Activated T-cell treated with anti-CD3 and anti-CD28 coated beads for 24 hours (primary cell): ENCODE measurements at regions not wholly inside any gene's neighbourhood (a gene's known extent, or its start where the extent isn't known, plus 50 kb on each side); places are given as distances from the start of the nearest gene placed in this dataset.

Source experiments
- DNase-seq: peaks from one replicate; pipeline ENCODE4 v3.0.0-alpha.2; 2020; ENCODE audit warnings: low read depth

DNA sequence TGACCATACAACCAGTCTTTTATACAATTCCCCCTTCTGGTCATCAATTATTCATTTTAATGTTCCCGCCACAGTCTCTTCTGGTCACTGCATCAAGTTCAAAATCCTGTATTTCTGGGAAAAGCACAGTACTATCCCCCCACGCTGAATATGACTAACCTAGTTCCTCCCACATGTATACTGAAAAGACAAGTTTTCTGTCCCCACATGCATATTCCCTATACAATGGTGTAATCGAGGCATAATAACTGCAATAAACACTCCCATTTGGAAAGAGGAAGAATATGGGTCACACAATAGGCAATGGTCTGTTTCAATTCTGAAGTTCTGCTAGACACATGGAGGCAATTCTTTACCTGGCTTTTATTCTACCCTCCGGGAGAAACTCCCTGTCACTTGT is 344.9 kb downstream of the EFNA5 start:
- DNase-seq, result no peak

DNA sequence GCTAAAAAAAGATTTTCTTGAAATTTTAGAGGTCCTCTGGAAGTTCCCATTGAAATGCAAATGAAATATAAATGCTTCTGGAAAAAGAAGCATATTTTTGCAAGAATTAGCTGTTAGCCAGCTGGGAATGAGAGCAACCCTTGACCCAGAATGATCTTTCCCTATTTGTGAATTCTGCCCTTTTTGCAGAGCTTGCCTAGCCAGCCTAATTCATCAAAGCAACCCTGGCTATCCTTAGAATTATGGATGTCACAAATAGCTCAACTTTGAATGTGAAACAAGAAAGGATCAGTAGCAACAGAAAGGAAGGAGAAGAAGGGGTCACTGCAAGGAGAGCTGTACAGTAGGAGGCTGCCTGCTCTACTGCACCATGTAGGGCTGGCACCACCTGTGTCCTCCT is 345.9 kb downstream of the EFNA5 start:
- no peak for DNase-seq

DNA sequence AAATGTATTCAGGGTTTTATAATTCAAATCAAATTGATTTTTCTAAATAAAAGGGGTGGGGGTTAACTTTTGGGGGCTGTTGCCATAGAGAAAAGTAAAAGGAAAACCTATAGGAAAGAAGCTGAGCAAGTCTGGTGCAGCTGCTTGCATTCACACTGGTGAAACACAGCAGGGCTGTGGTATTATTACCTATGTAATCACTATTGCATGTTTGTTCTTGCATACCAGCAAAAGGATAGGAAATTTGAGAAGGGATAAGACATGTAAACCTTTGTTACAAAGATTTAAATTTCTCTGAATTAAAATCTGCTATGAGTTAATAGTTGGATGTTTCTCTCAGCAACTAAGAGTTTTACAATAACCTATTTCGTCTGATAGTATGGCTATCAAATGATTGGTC is 346.7 kb downstream of the EFNA5 start:
- no peak for DNase-seq

DNA sequence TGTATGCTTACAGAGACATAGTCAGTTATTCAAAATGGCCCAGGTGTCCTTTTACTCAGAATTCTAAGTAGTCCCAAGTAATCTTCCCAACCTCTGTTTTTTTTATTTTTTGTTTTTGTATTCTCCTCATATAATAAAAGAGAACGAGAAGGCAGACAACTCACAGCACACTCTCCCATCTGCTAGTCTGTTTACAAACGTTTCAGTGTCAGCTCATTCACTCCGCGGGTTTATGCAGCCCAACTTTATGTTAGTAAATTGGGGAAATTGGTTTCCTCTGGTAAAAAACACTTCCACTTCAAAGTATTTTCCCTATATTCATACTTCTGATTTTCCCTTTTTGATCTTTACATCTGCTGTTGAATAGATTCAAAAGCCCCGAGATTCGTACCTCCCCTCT is 347.2 kb downstream of the EFNA5 start:
- DNase-seq, result no peak

DNA sequence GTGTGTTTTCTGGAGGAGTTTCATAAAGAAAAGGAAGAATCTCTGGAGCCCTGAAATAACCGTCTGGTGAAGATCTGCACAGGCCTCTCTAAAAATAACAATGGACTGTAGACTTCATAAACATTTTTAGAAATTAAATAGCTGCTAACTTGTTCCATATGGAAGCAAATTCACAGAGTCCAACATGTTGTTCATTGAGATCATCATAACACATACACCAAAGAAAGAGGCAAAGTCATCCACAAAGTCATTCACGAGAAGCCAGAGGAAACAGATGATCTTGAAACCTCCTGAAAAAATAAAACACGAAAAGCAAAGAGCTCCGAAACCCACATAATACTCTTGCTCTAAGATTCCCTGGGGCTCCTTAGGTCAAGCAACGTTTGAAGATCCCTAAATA is 347.8 kb downstream of the EFNA5 start:
- DNase-seq, result no peak

DNA sequence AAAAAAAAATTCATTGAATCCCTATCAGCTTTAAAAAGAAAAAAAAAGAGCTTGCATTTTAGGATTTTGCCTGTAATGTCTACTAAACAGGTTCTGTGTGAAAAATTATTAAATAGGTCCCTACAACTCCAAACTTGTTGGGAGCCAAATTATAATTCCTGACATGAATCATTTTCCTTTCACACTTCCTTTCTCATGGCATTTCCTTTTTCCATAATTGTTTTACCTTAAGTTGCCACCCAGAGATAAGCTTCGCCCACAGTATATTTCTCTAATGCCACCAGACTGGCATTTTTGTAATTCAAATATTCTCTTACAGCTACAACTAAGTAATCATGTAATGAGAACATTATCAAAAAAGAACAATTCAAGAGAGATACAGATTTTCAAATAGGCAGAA is 348.8 kb downstream of the EFNA5 start:
- no peak for DNase-seq

DNA sequence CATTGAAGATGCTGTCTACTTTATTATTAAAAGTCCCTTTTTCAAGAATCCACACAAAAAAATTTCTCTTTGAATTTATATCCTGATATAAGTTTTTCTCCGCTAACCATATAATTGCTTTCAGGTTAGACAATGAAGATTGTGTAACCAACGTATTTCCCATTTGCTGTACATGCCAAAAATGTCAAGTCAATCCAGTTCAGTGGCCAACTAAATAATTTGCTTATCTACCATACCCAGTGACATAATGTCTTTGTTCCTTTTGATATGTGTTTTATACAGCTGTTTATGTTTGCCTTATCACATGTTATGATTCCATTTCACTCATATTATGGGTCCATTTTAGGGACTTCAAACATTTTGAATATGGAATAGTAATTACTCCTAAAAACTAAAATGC is 349.9 kb downstream of the EFNA5 start:
- DNase-seq, result no peak

DNA sequence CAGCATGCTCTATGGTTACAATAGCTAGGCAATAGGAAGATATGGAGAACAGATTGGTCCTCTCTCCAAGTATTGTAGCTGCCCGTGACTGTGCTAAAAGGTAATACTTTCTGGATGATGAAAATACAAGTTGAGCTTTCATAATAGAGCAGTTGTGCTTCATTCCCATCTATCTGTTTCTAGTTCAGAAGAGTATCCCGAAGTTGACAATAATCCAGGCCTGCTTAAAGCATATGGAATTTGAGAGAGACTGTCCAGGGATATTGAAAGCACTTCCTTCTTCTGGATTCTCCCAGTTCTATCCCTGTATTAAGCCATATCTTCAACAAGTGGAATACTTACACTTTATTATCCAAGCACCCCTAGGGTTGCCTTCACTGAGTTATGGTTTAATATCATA is 350.4 kb downstream of the EFNA5 start:
- no peak for DNase-seq

DNA sequence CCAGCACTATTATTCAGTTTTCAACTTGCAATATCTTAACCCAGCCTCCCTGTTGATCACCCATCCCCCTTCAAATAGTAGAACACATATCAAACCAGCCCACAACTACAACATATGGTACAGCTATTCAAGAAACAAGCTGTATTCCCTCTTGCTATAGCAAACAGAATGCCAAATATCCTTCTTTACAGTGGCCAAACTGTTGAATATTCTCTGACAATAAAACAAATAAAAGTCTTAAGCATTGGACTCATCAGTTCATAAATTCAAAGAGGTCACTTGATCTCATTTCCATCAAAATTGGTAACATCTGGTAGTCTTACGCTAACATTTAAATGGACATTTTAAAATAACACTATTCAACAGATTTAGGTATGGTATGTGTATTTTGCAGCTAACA is 350.8 kb downstream of the EFNA5 start:
- DNase-seq, result no peak

DNA sequence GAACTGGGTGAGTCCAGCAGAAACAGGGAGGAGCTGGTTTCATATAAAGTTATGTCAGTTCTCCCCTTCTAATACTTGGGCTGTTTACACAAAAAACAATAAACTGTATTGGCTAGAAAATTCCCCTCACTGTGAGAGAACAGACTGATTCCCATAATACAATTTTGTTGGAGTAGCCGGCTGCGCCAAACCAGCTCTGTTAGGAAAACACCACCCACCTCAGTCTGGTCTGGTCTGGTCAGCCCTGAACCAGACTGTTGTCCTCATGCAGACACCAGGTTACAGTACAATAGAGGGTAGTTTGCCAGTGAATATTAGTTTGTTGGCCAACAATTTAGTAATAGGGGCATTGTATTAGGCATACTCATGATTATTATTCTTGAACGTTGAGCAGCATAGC is 356.4 kb downstream of the EFNA5 start:
- DNase-seq, result no peak

DNA sequence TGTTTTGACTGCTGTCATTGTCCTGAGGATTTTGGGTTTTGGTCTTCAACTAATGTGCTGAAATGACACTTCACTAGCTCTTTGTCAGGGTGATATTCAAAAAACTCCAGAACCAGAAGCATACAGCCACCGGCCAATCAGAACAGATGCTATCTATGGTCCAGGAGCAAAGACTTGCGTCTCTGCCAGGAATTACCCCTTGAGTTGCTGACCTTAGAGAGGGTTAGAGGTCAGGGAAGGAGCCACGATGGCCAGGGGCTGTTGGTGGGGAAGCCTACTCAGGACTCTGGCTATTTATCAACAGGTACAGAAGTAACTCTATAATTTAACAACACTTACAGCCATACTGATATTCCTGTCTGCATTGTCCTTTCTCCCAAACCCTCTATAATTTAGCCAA is 356.8 kb downstream of the EFNA5 start:
- DNase-seq, result no peak

DNA sequence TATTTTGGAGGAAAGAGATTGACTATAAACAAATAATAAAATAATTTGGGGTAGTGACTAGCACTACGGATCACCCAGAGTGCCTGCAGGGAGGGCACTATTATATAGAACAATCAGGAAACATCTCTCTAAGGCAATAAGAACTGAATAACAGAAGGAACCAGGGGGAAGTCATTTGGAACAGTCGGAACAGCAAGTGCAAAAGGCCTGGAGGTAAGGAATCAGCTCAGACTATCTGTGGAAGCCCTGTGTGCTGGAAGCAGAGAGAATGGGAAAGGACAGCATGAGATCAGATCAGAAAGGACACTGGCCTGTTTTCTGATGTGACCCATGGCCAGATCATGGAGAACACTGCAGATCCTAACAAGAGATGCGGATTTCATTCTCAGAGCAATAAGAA is 357.6 kb downstream of the EFNA5 start:
- DNase-seq, result no peak

DNA sequence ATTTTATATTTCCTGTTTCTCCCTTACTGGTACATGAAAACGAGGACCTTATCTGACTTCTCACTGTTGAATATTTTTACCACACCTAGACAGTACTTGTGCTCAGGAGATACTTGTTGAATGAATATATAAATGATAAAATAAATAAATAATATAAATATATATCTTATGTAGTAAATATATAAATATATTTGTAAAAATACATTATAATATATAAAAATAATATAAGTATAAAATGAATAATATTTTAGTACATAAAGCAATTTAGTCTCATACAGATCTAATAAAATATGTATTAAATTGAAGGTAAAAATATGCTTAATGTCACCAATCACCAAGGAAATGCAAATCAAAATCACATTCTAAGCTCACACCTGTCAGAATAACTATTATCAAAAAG is 360.6 kb downstream of the EFNA5 start:
- no peak for DNase-seq

DNA sequence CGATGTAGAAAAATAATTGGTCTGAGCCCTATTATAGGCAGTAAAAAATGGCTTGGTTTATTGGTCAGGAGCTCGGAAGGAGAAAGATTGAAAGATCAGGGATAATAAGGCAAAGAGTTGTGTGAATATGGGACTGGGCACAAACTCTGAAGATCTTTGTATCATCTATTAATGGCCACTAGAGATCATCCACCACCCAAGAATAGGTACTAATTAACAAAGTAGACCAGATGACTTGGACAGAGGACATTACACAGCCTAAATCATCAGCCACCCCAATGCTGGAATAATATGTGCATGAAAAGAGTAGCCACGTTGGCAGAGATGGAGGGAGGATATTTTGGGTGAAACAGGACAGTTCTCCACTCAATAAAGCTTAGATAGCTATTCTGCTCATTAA is 364.1 kb downstream of the EFNA5 start:
- no peak for DNase-seq

DNA sequence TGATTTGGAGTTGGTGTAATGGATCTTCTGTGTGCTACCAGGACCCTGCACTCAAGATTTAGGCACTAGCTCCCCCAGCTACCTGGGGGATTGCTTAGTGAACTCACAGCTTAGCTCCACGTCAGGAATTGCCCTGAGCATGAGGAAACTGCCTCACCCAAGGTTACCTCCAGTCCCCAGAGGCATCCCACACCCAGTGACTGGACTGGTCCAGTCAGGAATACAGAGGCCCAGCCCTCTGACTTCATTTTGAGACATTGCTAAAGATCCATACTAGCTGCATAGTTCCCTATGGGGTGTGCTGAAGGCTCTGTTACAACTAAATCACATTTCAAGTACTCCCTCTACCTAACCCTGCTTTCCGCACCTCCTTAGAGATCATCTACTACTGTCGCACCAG is 364.7 kb downstream of the EFNA5 start:
- DNase-seq, result no peak

DNA sequence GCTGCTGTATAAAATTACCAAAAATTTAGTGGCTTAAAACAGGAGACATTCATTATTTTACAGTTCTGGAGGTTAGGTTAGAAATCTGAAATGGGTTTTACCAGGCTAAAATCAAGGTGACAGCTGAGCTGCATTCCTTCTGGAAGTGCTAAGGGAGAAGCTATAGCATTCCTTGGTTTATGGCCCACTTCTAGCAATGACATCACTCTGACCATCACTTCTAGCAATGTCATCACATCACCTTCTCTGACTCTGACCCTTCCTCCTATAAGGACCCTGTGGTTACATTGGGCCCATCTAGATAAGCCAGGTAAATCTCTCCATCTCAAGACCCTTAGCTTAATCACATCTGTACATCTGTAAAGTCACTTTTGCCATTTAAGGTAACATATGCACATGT is 366.1 kb downstream of the EFNA5 start:
- no peak for DNase-seq

DNA sequence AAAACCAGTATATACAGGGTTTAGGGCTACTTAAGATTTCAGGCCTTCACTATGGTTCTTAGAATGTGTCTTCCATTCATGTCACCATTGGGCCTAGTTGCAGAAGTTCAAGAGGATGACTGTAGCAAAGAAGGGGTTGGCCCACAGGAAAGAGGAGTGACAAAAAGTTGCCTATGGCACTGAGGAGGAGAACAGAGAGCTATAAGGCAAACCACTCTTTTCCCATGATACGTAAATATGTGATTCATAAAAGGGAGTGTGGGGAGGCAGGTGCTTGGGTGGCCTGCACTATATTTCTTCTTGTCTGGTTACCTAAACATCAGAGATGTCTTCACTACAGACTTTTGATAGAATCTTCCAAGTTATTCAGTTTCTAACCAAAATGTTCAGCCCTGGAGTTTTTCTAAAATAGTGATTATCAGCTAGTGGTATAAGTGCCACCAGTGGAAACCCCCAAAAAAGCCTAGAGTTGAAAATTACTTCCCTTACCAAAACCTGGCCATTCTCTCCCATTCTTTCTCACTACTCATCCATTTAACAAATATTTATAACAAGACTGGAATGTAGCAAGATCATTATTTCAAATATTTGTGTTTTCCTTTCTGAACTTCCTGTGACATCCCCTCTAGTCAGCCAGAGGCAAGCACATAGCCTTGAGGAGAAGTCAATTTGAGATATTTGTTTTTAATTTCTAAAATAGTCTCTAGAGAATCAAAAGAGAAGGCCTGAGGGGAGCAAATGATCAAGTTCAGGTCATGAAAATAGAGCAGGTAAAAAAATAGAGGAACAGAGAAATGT is 367.4 kb downstream of the EFNA5 start:
- no peak for DNase-seq

DNA sequence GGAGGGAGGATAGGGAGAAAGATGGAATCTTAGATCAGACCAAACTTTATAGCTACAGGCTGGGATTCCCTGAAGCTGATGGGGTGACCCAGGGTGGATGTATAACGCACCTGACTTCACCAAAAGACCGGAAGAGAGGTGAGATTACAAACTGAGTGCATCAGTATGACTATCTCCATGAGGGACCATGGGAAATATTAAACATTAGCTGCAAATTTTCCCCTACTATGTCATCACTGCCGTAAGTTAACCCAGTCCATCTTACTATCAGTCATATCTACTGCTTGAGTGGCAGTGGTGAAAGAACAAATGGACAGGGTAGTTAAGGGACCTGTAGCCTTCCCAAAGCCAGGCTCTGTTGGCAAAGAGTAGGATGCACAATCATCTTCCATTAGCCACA is 368.3 kb downstream of the EFNA5 start:
- no peak for DNase-seq

DNA sequence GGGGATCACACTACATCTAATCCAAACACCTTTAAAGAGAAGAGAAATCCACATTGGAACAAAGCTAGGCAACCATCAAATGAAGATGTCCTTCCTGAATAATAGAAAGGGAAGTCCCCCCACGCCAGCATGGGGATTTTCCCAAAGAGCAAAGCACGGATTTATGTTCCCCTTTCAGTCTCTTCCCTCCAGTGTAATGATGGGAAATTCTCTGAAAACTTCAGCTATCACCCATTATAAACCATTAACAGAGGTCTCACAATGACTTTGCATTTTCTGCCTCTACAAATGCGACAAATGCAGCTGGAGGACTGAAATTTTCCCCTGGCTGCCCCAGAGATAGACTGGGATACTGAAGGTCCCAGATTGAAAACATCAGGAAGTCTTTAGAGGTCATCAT is 368.7 kb downstream of the EFNA5 start:
- no peak for DNase-seq

DNA sequence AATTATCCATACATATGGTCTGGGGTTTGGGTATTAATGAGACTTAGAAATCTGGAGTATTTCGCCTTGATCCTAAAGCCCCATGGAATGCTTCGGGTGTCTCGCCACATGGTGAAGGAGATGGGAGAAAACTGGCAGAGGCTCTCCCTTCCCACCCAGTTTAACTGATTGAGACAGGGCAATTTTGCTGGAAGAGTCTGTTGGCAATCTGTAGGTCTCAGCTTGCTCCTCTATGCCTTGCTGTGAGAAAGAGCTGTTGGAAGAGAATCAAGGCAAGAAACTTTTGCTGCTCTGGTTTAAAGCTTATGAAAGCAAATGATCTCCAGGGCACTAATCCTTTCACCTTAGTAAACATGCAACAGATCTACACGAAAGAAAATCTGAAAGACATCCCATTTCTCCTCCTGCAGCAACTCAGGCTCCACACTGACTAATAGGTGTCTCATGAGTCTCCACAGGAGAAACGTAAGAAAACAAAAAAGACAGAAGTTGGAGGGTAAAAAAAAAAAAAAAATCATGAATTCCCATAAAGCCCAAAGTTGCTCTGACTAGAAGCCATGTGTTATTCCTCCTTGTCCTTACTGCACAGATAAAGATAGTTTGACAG is 369.9 kb downstream of the EFNA5 start:
- DNase-seq, result no peak

DNA sequence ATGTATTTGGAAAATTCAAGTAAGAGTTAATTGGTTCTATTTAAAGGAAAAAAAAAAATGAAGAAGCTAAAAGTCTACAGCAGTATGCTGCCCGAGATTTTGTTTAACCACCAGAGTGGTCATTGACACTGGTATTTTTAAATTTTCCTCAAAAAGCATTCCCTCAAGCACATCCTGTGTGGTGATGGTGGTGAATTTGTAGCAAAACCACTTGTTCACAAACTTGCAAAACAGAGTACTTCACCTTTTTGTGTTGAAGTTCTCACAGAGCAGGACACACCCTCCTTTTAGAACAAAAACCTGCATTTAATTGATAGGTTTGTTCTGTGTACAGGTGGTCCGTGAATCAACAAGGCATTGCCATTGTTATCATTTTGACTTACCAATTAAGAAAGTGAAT is 374.2 kb downstream of the EFNA5 start:
- no peak for DNase-seq

DNA sequence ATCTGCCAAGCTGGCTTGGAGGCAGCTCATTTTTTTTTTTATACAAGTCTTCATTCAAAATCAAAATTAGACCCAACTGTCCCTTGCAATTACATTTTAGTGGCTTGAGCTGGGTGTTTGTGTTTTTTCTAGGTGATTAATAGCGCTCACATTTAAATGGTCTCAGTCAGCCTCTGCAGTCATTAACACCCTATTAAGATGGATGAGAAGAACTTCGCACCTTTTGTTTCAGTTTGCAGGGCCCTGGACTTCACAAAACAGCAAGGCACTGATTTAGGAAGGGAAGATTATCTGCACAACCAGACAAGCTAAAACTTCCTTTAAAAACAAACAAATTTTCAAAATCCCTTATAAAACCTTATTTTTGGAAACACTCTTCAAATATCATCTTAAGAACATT is 374.8 kb downstream of the EFNA5 start:
- DNase-seq, result no peak

DNA sequence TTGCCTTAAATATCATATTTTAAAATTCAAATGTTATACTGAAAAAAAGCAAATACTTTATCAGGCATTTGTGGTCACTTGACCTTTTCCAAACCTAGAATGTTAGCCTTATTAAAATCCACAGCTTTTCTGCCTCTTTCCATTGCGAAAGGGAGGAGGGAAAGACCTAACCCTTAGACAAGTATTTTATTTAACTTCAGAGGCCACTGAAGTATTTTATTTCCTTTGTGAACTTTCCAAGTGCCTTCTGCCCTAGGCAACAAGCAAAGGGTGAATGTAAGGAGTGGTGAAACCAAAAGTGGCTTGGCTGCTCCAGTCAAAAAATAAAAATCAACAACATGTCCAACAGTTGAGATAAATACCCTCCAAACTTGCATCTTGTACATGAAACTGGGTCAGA is 376.1 kb downstream of the EFNA5 start:
- DNase-seq, result no peak

DNA sequence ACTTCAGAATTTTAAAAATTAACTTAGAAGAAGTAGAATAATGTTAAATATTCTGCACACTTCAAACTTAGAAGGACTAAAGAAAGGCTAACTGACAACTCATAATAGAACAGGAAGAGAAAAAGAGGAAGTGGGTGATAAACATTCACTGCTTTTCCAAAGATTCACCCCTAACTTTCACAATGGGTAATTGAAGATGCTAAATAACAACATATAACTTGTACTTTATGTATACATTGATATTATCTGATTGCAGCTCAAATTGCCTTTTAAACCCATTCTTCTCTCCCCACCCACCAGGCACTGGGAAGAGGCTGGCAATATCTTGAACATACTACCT is 376.6 kb downstream of the EFNA5 start:
- DNase-seq, result no peak
